HCT116 (cell line): ENCODE measurements at regions not wholly inside any gene's neighbourhood (a gene's known extent, or its start where the extent isn't known, plus 50 kb on each side); places are given as distances from the start of the nearest gene placed in this dataset.

ENCODE experiments used
- ELF1 ChIP-seq: IDR thresholded peaks from 2 replicates; pipeline ENCODE4 v1.6.1; 2012; ENCODE audit warnings: low read depth, borderline replicate concordance
- EZH2 ChIP-seq: fragments of 200-600 bp; sonication (generic); IDR thresholded peaks from 2 replicates; pipeline ENCODE4 v1.6.1; 2017; ENCODE audit warnings: antibody characterized with exemption, mixed run types
- EZH2phosphoT487 ChIP-seq: fragments of 200-600 bp; IDR thresholded peaks from 2 replicates; pipeline ENCODE4 v1.6.1; 2018; ENCODE audit warnings: antibody characterized with exemption, borderline replicate concordance
- JUND ChIP-seq: IDR thresholded peaks from 2 replicates; pipeline ENCODE4 v1.6.1; 2012
- POLR2A ChIP-seq: IDR thresholded peaks from 2 replicates; pipeline ENCODE4 v1.7.0; 2011; ENCODE audit warnings: borderline replicate concordance; ENCODE audit not compliant: insufficient read depth, insufficient read length; ENCODE audit errors: extremely low read depth
- YY1 ChIP-seq: IDR thresholded peaks from 2 replicates; pipeline ENCODE4 v1.6.1; 2011; ENCODE audit warnings: low read length, low read depth, moderate library complexity, mild to moderate bottlenecking; ENCODE audit not compliant: insufficient replicate concordance; ENCODE audit errors: extremely low read depth
- ZFX ChIP-seq: fragments of 450-650 bp; IDR thresholded peaks from 2 replicates; pipeline ENCODE4 v1.6.1; 2017
- TF ChIP-seq, protein P1 (sequence below), 3 experiments: fragments of 200-600 bp in 1 of 3; sonication (generic) in 1 of 3; IDR thresholded peaks in 2 of 3; conservative IDR thresholded peaks in 1 of 3; 2 replicates each; pipeline ENCODE4 v1.5.1; 2012 to 2017; ENCODE audit warnings: low read depth in 2 of 3, low read length in 2 of 3, antibody characterized with exemption in 1 of 3, borderline replicate concordance in 1 of 3, control low read depth in 1 of 3, mild to moderate bottlenecking in 1 of 3, mixed read lengths in 1 of 3, mixed run types in 1 of 3, moderate library complexity in 1 of 3; ENCODE audit not compliant: insufficient read depth in 1 of 3
- TF ChIP-seq, protein P2 (sequence below): IDR thresholded peaks from 2 replicates; pipeline ENCODE4 v1.6.1; 2012; ENCODE audit warnings: low read depth

- no peak for TF ChIP-seq EZH2
- TF ChIP-seq, protein P1, sequence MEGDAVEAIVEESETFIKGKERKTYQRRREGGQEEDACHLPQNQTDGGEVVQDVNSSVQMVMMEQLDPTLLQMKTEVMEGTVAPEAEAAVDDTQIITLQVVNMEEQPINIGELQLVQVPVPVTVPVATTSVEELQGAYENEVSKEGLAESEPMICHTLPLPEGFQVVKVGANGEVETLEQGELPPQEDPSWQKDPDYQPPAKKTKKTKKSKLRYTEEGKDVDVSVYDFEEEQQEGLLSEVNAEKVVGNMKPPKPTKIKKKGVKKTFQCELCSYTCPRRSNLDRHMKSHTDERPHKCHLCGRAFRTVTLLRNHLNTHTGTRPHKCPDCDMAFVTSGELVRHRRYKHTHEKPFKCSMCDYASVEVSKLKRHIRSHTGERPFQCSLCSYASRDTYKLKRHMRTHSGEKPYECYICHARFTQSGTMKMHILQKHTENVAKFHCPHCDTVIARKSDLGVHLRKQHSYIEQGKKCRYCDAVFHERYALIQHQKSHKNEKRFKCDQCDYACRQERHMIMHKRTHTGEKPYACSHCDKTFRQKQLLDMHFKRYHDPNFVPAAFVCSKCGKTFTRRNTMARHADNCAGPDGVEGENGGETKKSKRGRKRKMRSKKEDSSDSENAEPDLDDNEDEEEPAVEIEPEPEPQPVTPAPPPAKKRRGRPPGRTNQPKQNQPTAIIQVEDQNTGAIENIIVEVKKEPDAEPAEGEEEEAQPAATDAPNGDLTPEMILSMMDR (IDR thresholded peaks at IDR 0.05 in 2 of 3, conservative IDR thresholded peaks at IDR 0.05 in 1 of 3; ENCODE audit: borderline replicate concordance in 1 of 3, insufficient read depth in 1 of 3, low read depth in 2 of 3, low read length in 2 of 3) = no peak
- TF ChIP-seq, protein P2, sequence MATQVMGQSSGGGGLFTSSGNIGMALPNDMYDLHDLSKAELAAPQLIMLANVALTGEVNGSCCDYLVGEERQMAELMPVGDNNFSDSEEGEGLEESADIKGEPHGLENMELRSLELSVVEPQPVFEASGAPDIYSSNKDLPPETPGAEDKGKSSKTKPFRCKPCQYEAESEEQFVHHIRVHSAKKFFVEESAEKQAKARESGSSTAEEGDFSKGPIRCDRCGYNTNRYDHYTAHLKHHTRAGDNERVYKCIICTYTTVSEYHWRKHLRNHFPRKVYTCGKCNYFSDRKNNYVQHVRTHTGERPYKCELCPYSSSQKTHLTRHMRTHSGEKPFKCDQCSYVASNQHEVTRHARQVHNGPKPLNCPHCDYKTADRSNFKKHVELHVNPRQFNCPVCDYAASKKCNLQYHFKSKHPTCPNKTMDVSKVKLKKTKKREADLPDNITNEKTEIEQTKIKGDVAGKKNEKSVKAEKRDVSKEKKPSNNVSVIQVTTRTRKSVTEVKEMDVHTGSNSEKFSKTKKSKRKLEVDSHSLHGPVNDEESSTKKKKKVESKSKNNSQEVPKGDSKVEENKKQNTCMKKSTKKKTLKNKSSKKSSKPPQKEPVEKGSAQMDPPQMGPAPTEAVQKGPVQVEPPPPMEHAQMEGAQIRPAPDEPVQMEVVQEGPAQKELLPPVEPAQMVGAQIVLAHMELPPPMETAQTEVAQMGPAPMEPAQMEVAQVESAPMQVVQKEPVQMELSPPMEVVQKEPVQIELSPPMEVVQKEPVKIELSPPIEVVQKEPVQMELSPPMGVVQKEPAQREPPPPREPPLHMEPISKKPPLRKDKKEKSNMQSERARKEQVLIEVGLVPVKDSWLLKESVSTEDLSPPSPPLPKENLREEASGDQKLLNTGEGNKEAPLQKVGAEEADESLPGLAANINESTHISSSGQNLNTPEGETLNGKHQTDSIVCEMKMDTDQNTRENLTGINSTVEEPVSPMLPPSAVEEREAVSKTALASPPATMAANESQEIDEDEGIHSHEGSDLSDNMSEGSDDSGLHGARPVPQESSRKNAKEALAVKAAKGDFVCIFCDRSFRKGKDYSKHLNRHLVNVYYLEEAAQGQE = no peak
- no peak for TF ChIP-seq POLR2A
- no peak for TF ChIP-seq EZH2phosphoT487
- TF ChIP-seq ELF1 = no peak
- TF ChIP-seq JUND = no peak
- no peak for TF ChIP-seq YY1
- no peak for TF ChIP-seq ZFX
These were observed 549.5 kb downstream of the DIPK2A start for GRCh38 chr3:144521131-144521530.
